HG03103 (cell line): ENCODE measurements at regions not wholly inside any gene's neighbourhood (a gene's known extent, or its start where the extent isn't known, plus 50 kb on each side); places are given as distances from the start of the nearest gene placed in this dataset.

Experiments used
- ATAC-seq: cut with Tn5 transposase; IDR thresholded peaks from one replicate; pipeline ENCODE4 v1.9.1; 2021; ENCODE audit warnings: low read depth; ENCODE audit not compliant: unreplicated experiment

- peak; percentile 38 for ATAC-seq
These were observed 49.8 kb upstream of the BAHCC1 start for GRCh38 chr17:81345228-81346089.
